ENCODE measurements at regions not wholly inside any gene's neighbourhood (a gene's known extent, or its start where the extent isn't known, plus 50 kb on each side); places are given as distances from the start of the nearest gene placed in this dataset.

GRCh38 chr16:85527767-85528297 lies 85.3 kb upstream of the GSE1 start:
- TF ChIP-seq, protein P1, sequence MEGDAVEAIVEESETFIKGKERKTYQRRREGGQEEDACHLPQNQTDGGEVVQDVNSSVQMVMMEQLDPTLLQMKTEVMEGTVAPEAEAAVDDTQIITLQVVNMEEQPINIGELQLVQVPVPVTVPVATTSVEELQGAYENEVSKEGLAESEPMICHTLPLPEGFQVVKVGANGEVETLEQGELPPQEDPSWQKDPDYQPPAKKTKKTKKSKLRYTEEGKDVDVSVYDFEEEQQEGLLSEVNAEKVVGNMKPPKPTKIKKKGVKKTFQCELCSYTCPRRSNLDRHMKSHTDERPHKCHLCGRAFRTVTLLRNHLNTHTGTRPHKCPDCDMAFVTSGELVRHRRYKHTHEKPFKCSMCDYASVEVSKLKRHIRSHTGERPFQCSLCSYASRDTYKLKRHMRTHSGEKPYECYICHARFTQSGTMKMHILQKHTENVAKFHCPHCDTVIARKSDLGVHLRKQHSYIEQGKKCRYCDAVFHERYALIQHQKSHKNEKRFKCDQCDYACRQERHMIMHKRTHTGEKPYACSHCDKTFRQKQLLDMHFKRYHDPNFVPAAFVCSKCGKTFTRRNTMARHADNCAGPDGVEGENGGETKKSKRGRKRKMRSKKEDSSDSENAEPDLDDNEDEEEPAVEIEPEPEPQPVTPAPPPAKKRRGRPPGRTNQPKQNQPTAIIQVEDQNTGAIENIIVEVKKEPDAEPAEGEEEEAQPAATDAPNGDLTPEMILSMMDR (conservative IDR thresholded peaks at IDR 0.05): no peak
- no peak for TF ChIP-seq ZFX (IDR thresholded peaks at IDR 0.05)

Data from C4-2B (cell line).